T47D (cell line): ENCODE measurements at regions not wholly inside any gene's neighbourhood (a gene's known extent, or its start where the extent isn't known, plus 50 kb on each side); places are given as distances from the start of the nearest gene placed in this dataset.
"Not testable (repeated sequence)": the region's sequence is repeated elsewhere in the genome, so short reads cannot be mapped to it uniquely, and the experiment has no call there.

Experiments
- DNase-seq, 2 experiments: peaks; one replicate each; pipeline versions ENCODE4 v3.0.0 to v3.0.0-alpha.2; 2011 to 2012; ENCODE audit warnings: low read depth in 1 of 2, low spot score in 1 of 2
- JUND ChIP-seq: IDR thresholded peaks from 2 replicates; pipeline ENCODE4 v1.6.1; 2012; ENCODE audit warnings: low read depth
- in situ Hi-C: cut with HindIII; loops from 2 replicates; pipeline ENCODE4 v1.10.0; 2016; ENCODE audit warnings: low sequenced_read_pairs, low pct_unique_long_range_greater_than_20kb

- TF ChIP-seq JUND, result no peak
- in situ Hi-C loops, result no loop called here
- no peak for DNase-seq
These were observed 169.1 kb upstream of the KLF7 start for GRCh38 chr2:207334624-207335371.

GRCh38 chr2:207337234-207338219, 171.8 kb upstream of the KLF7 start:
- no peak for DNase-seq

GRCh38 chr2:207338220-207338607, 172.5 kb upstream of the KLF7 start:
- in situ Hi-C loops, result no loop called here
- no peak for TF ChIP-seq JUND
- no peak for DNase-seq

More at GRCh38 chr2:207337234-207338219, 171.8 kb upstream of the KLF7 start:
- no peak for TF ChIP-seq JUND
- in situ Hi-C loops, result no loop called here

- DNase-seq, result no peak
- no peak for TF ChIP-seq JUND
- in situ Hi-C loops, result no loop called here
These were observed 172.9 kb upstream of the KLF7 start for GRCh38 chr2:207338610-207339009.

GRCh38 chr2:207341112-207341750, 175.5 kb upstream of the KLF7 start:
- in situ Hi-C loops, result no loop called here
- no peak for DNase-seq

GRCh38 chr2:207341804-207342203, 176.1 kb upstream of the KLF7 start:
- no peak for TF ChIP-seq JUND
- in situ Hi-C loops, result no loop called here
- peak in 1 of 2 experiments; percentile 17 for DNase-seq

More at GRCh38 chr2:207341112-207341750, 175.5 kb upstream of the KLF7 start:
- no peak for TF ChIP-seq JUND

GRCh38 chr2:207344596-207345394, 179.0 kb upstream of the KLF7 start:
- in situ Hi-C loops, DNase-seq: not testable (repeated sequence)

GRCh38 chr2:207351171-207351570, 178.6 kb upstream of the CREB1 start:
- DNase-seq, result peak in 1 of 2 experiments; percentile 16
- TF ChIP-seq JUND, result no peak
- in situ Hi-C loops, result no loop called here

GRCh38 chr2:207352978-207353671, 176.6 kb upstream of the CREB1 start:
- DNase-seq, result peak in 1 of 2 experiments; percentile 28
- no peak for TF ChIP-seq JUND
- in situ Hi-C loops, result no loop called here

- no peak for DNase-seq
- in situ Hi-C loops, result no loop called here
- no peak for TF ChIP-seq JUND
These were observed 175.9 kb upstream of the CREB1 start for GRCh38 chr2:207353836-207354235.

- TF ChIP-seq JUND, result no peak
- in situ Hi-C loops, result no loop called here
- no peak for DNase-seq
These were observed 175.3 kb upstream of the CREB1 start for GRCh38 chr2:207354462-207354861.
